Putamen (tissue), 1 donor: ENCODE measurements at regions not wholly inside any gene's neighbourhood (a gene's known extent, or its start where the extent isn't known, plus 50 kb on each side); places are given as distances from the start of the nearest gene placed in this dataset.

Experiments
- DNase-seq: peaks from one replicate; pipeline ENCODE4 v3.0.0-alpha.2; 2016; ENCODE audit warnings: low spot score

DNA sequence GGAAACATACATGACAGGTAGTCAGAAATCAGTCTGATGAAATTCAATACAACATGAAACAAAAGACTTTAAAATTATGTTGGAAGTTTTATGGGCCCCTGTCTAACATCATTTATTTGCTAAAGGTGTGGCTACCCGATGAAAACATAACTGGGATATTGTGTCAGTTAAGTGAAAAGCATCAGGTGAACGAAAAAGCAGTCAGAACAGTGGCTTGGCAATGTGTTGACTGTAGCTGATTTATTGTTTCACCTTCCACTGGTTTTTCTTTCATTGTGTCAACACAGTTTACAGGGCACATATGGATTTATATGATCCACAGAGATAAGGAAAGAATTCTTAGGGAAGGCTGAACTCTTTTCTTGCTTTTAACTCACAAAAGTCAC is 429.6 kb upstream of the ZNF608 start:
- DNase-seq, result no peak

GRCh38 chr5:125177340-125177739 is 430.9 kb upstream of the ZNF608 start:
- no peak for DNase-seq

GRCh38 chr5:125179612-125180011 is 433.2 kb upstream of the ZNF608 start:
- no peak for DNase-seq

GRCh38 chr5:125180231-125180829 is 433.9 kb upstream of the ZNF608 start:
- DNase-seq, result no peak

- no peak for DNase-seq
Observed at GRCh38 chr5:125181159-125181558, 434.7 kb upstream of the ZNF608 start.

DNA sequence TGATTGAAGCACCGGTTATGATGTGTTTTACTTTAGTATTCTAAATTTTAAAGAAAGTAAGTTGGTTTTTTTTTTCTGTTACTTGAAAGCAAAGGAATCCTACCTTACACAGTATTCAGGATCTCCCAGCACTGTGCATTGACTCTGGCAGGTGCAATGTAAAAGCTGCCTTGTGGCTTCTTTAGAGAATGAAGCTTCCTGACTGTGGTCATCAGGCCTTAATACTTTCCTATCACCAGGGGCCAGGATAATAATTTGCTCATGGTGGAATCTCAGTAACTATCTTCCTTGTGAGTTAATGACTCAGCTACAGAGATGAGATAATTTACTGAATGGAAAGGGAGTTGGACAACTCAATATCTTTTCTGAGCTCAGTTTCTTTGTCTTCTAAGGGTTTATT is 435.5 kb upstream of the ZNF608 start:
- DNase-seq, result no peak

DNA sequence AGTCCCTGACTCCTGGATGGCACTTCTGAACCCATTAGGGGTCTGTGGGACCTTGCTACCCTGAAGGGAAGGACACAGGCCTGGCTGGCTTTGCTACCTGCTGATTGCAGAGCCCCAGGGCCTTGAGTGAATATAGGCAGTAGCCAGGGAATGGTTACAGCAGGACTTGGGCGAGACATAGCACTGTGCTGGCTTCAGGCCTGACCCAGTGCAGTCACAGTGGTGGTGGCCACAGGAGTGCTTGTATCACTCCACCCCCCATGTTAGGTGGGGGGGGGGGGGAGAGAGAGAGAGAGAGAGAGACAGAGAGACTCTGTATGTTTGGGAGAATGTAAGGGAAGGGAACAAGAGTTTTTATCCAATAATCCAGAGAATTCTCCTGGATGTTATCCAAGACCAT is 439.3 kb upstream of the ZNF608 start:
- no peak for DNase-seq

- DNase-seq, result no peak
Observed at GRCh38 chr5:125186911-125187375, 440.5 kb upstream of the ZNF608 start.

- no peak for DNase-seq
Observed at GRCh38 chr5:125189531-125189941, 443.1 kb upstream of the ZNF608 start.

DNA sequence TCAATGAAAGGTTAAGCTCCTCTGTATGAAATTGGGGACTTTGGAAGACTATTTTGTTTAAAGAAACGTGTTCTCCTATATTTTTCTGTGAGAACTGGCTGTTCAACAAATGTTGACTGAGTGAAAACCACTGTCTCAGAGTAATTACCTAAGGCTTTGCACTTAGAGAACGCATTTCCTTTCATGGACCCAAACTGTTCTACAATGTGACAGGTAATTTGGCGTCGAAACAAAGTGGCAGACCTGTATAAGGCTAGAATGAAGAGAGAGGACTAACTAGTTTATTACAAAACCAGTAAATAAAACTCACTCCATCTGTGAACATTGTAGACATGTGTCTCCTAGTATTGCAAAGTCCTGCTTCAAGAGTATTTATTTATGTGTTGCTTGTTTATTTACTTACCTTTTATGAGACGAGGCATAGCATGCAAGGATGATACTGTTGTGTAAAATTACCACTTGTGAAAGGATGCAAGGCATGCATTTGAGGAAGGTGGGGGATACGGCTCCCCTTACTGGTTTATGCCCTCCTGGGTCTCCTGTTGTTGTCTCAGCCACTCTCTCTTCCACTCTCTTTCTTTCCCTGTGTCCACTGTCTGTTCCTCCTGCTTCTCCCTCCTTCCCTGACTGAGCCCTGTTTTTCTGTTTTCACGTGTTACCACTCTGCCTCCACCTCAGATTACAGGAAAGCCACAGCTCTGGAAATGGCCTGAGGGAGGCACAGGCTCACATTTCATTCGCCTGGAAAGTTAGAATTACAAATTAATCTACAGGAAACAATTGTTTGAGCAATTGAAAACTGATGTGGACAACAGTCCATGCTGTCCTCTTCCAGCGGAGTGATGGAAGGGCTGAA is 444.0 kb upstream of the ZNF608 start:
- no peak for DNase-seq

GRCh38 chr5:125194883-125195282 is 448.4 kb upstream of the ZNF608 start:
- no peak for DNase-seq

DNA sequence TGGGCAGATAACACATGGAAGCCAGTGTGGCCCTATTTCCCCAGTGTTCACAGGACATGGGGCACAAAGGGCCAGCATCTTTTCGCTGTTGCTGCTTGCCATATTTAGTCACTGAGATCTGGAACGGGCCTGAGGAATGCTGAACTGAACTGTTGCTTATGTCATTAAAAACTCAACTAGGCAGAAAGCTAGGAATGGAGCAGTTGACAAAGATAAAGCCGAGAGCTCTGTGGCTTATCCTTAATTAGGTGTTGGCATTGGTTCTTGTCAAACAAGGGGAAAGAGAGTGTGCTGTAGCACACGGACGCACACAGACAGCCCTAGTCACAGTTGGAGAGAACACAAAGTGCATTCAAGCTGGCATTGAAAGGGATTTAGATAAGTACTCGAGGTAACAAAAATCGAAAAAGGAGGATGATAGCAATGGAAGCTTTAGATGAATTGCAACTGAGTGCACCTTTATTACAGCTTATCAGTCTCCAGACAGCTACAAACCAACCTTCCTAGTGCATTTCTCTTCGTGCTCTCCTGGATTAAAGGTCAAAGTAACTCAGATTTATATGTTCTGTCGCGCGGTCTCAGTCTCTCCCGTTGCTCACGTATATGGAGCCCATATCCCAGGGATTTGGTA is 450.2 kb upstream of the ZNF608 start:
- no peak for DNase-seq

DNA sequence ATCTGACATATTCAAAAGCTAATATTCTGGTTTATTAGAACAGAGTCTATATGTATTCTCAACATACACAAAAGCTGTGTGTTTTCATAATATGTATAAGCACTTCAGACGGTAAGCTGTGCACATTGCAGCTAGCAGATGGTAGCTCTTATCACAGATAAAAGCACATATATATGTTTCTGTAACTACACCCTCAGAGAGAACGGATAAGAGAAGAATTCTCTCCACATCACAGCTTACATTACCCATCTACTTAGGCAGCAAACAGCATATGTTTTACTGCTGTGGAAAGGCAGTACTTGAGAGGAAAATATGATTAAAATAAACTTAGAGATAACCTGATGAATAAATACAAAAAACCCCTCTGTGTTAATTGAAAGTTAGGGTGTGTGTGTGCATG is 450.9 kb upstream of the ZNF608 start:
- no peak for DNase-seq

DNA sequence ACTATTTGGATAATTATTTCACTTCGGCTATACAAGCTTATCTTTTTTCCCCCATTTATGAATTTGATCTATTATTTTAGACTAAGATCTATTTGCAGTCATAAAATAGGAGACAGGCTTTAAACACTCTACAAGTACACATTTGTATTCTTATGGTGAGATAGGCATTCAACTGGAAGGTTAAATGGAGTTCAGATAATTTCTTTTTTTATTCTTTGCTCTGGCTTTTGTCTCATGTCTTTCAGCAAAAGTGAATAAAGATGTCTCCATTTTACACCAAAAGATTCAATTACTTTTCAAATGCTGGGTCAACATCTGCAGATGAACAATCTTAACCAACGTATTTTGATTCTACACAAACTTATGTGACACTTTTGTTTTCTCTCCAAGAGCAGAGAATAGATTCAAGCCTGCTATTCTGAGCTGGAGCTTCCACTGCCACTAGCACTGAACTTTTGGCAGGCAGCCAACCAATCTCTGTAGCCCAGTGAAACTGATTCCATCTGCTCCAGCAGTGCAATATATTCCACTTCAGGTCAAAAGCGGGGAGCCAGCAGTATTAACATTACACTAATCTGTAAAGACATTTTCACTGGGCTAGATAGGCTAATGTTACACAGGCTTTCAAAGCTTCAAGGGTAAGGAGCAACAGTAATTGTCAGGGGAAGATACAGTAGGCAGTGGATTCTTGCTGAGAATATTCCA is 452.0 kb upstream of the ZNF608 start:
- peak; percentile 79 for DNase-seq

GRCh38 chr5:125199373-125199772 is 452.9 kb upstream of the ZNF608 start:
- no peak for DNase-seq

GRCh38 chr5:125199968-125200865 is 453.8 kb upstream of the ZNF608 start:
- DNase-seq, result peak; percentile 34

DNA sequence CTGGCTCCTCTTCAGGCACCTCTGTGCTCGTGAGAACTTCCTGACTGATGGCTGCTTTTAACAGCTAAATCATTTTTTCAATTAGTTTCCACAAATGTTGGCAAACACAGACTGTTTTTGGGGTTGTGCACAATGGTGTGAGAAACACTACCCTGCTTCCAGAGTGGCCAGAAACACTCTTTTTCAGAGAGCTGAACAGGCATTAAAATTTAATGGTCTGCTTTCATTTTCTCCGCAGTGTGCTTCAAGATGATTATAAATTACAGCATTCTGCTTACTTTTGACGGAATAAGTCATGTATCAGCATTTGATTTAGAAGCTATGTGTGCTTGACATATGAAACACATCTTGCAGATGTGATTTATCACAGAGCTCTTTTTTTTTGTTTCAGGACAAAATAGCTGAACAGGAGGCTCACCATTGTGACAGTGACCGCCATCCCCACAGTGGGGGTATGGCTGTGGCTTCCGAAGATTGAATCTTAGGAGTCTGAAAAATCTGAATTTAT is 454.5 kb upstream of the ZNF608 start:
- DNase-seq, result no peak

DNA sequence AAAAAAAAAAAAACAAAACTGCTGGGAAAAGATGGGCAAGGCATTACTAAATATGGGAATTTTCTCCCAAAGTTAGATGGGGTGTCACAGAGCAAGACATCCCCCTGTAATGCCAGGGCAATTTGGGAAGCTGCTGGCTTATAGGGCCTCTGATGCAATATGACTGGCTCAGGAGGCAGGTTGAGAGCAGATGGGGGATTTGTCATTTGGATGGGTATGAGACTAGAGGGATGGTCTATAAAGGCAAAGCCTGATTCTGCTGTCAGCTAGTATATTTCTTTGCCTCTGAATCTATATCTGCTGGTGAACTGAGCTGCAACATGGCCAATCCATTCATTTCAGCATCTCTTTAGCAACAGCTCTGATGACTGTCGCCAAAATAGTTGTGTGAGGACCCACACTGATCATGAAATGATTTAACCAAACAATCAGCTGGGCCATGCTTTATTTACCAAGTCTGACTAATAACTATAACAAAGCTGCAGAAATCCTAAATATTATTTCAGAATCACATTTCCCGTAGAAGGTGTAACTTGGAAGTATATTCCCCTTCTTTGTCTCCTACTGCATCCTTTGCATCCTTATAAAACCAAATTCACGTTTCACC is 455.1 kb upstream of the ZNF608 start:
- no peak for DNase-seq

GRCh38 chr5:125202353-125202752 is 455.9 kb upstream of the ZNF608 start:
- DNase-seq, result no peak

DNA sequence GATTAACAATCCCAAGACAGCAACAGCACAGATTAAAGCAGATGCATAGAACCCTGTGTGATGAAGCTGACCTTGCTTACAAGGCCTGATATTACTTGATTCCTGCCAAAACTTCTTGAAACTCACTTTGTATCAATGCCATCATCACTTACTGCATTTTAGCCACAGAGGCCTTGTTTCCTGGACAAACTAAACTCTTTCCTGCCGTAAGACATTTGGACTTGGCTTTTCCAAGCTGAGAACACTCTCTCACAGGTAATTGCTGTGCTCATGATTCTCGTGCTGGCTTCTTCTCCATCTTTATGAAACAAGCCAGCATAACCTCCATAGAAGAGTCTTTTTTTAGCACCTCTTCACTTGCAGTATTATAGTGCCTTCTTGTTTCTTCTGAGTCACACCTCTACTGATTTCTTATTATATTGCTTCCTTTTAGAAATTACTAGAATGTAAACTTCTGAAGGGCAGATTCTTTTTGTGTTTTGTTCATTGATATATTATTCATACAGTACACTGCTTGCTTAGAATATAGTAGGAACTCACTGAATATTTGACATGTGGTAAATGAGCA is 456.5 kb upstream of the ZNF608 start:
- DNase-seq, result no peak
